ENCODE measurements at regions not wholly inside any gene's neighbourhood (a gene's known extent, or its start where the extent isn't known, plus 50 kb on each side); places are given as distances from the start of the nearest gene placed in this dataset.

- no peak for DNase-seq
Observed at GRCh38 chr4:11342401-11342800, 86.3 kb downstream of the HS3ST1 start.

DNA sequence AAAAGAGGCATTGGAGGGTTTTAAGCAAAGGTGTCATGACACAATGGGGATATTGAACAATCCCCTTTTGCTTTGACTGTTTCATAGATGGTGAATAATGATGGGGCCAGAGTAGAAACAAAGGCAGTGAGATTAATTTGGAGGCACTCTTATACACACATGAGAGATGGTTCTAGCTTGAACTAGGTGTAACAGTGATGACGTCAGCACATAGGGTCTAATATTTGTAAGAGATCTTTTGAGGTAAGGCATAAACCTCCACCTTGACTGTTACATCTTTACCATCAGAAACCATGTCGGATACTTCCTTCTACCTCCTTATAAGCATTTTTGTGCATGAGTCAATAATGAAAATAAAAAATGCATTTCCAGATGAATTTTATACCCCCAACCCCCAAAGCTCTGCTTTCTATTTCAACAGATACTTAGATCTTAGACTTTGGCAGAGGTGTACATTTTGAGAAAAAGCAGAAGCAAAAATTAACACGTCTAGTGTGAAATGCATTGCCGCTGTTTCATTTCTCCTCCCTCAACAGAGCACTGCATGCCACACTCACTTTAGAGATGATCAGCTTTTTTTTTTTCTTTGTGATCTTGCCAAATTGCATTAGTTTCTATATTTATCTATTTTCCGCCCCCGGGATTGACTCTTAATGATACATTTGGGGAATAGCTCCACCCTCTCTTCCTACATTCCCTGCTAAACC, 87.2 kb downstream of the HS3ST1 start:
- no peak for DNase-seq

DNA sequence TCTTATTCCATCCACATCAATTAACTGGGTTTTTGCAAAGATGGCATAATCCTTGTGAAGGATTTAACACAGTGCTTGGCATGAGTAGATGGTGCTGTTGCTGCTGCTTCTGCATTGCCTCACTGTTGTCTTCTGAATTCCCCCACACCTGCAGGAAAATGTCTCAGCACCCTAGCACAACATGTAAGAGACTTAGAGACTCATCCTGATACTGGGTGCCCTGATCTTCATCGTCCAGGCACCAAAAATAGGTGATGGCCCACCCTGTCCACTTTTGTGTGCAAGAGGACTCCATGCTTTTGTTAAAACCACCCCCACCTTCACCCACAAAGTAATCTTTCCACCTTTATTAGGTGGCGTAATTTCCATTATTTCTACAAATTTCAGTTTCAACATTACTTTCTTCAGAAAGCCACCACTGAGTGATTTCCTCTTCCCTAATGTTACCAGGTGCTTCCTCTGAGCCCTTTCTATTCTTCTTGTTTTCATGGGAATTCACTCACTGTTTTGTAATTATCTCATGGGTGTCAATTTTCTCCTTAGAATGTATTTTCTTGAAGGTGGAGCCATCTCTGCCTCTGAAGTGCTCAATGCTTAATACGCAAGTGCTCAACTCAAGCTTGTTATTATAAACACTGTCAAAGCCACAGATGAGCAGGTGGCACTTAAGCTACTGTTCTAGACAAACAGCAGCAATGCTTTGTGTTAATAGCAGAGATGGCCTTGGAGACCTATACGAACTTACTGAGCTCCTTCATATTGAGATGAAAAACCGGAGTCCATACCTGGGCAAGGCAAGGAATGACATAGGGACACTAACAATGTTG, 89.5 kb downstream of the HS3ST1 start:
- no peak for DNase-seq

GRCh38 chr4:11337287-11337686, 91.4 kb downstream of the HS3ST1 start:
- DNase-seq = no peak

DNA sequence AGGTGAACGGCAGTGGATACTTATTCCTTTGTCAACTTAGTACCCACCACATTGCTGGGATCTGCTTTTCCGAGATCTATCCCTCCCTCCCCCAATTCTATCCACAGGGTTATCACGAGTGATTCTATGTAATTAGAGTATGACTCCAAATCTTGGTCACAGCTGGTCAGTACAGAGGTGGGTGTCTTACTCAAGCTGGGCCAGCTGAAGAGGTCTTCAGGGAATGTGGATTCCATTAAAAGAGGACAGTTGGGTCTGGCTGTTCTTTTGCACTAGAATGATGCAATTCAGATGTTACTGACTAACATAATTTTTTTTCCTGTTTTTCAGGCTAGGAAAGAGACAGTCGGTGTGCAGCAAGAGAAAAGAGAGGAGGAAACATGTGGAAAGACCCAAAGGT, 92.3 kb downstream of the HS3ST1 start:
- DNase-seq = no peak

DNA sequence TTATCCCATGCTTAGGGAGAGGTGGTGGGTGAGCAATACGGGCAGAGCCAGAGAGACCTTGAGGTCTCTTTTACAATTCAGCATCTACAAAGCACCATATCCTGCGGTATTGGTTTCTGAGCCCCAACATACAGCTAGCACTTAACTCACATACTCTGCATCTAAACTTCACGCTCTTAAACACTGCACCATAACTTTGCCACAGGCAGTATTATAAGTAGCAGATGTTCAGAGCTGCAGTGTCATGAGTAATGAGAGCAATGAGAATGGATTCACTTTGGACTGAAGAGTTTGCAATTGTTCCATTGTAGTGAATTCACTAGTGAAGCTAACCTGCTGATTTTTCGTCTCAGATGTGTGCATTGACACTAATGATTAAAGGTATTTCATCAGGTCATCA, 93.8 kb downstream of the HS3ST1 start:
- no peak for DNase-seq

DNA sequence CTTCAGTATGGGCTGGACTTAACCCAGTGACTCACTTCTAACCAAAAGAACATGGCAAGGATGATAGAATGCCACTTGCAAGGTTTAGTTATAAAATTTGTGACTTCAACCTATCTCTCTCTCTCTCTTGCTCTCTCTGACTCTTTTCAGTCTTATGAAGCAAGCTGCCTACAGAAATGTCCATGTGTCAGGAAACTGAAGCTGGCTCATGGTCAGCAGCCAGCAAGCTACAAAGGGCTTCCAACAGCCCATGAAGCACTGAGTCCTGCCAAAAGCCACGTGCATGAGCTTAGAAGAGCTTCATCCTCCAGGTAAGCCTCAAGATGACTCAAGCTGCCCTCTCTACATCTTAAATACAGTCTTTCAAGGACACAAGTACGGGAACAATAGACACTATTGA, 100.3 kb downstream of the HS3ST1 start:
- DNase-seq = no peak

DNA sequence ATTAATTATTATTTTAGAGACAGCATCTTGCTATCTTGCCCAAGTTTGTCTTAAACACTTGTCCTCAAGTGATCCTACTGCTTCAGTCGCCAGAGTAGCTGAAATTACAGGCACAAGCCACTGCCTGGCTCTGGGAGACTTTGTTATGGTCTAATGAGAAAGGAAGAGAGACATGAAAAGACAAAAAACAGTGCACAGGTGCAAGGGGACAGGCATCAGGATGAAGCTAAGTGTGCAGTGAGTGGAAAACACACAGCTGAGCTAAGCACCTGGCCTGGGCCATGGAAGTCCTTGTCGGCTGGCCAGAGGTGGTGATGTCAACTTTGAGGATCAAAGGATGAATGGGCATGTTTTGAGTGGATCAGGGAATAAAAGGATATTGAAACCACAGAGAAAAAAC, 102.7 kb downstream of the HS3ST1 start:
- no peak for DNase-seq

DNA sequence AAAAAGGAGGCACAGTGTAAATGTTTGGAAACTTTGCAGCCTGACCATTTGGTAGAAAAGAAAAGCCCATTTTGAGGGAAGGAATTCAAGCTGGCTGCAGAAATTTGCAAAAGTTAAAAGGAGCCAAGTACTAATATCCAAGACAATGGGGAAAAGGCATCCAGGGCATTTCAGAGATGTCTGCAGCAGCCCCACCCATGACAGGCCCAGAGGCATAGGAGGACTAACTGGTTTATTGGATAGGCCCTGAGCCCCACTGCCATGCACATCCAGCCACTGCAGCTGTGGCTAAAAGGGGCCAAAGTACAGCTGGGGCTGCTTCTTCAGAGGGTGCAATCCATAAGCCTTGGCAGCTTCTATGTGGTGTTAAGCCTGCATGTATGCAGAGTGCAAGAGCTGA, 104.9 kb downstream of the HS3ST1 start:
- DNase-seq = no peak

DNA sequence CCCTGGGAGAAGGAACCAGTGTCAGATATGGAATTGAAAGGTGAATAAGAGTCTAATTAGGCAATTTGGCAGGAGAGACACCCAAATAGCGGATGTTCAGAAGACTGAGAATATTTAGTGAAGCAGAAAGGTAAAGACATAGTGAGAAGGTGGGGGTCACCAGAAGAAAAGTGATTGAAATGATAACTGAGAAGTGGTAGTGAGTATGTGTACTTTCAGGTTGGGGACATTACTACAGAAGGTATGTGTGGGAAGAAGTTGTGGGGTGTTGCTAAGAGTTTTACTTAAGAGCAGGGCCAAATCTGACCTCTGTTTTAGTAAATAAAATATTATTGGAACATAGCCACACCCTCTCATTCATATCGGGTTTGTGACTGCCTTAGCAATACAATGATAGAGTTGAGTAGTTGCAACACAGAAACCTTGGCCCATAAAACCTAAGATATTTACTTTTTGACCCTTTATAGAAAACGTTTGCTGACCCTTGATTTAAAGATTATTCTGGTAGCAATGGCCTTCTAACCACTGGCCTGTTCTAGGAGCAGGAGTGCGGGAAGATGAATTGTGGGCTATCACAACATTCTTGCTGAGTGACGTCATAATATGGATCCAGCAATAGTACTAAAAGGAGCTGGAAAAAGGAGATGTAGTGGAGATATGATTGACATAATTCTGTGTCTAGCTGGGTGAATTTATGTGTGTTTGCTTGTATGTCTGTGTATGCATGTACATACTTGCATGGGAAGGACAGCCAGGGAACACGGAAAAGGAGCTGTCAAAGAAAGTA, 115.3 kb downstream of the HS3ST1 start:
- no peak for DNase-seq

GRCh38 chr4:11312389-11312788, 116.3 kb downstream of the HS3ST1 start:
- no peak for DNase-seq

- DNase-seq = no peak
Observed at GRCh38 chr4:11301075-11301660, 127.5 kb downstream of the HS3ST1 start.

- DNase-seq = no peak
Observed at GRCh38 chr4:11299836-11300235, 128.9 kb downstream of the HS3ST1 start.

GRCh38 chr4:11299016-11299415, 129.7 kb downstream of the HS3ST1 start:
- no peak for DNase-seq

DNA sequence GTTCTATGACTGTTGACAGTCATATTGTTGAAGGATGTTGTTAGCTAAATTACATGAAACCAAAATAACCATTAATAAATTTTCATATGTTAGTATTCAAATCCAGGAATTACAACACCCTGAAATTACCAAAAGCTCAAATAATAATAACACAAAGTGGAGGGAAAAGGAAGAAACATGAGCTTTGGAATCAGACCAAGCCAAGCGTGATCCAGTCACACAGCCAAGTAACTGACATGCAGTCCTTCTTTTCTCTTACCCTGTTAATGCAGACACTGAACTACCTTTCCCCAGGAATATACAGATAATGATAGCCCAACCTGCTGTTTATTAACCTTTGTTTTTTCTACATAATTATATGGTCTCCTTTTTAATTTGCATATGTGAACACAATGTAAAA, 130.2 kb downstream of the HS3ST1 start:
- DNase-seq = no peak

- no peak for DNase-seq
Observed at GRCh38 chr4:11297627-11298026, 131.1 kb downstream of the HS3ST1 start.

DNA sequence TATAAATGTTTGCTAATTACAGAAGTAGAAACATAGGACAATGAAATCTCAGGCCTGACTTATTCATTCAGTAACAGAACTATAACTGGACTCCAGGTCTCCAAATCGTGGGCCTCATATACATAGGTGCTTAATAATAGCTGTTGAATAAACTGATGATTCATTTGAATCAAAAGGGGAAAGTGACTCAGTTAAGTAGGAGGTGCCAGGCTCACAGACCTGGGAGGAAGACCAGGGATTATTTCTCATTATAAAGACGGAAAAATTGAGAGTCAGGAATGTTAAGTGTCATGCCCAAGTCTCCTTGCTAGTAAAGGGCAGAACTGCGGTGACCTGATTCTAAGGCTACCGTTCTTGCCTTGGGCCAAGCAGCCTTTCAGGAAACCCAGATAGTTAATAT, 131.5 kb downstream of the HS3ST1 start:
- no peak for DNase-seq

DNA sequence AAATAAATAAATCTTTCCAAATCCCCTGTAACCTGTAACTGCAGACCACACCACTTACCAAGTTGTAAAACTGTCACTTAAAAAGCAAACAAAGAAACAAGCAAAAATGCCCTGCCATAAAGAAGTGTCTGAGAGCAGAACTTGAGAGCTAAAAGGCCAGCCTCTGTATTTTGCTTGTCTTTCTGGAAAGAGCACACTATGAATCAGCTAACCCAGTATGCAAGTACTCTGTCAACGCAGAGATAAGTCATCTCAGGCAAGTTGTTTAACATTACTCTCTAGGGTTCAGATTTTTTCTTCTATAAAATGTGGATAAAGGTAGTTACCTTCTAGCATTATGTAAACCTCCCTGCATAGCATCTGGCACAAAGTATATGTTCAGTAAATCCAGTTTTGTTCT, 134.8 kb downstream of the HS3ST1 start:
- no peak for DNase-seq

- DNase-seq = no peak
Observed at GRCh38 chr4:11287055-11287454, 141.6 kb downstream of the HS3ST1 start.

DNA sequence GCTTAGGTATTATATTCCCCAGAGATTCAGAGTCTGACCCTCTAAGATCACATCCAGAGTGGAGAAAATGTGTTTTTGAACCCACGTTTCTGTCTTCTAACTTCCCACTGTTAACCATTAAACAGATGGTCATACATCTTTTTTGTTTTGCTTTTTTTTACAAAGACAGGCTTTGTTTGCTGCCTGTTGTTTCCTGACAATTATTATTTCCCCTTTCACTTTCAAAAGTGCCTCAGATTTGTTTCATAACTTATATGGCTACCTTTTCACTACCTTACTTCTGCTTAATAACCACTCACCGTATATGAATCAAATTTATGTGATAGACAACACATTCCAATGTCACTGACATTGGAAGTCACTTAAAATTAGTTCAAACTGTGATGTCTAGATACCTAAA, 142.2 kb downstream of the HS3ST1 start:
- DNase-seq = no peak

DNA sequence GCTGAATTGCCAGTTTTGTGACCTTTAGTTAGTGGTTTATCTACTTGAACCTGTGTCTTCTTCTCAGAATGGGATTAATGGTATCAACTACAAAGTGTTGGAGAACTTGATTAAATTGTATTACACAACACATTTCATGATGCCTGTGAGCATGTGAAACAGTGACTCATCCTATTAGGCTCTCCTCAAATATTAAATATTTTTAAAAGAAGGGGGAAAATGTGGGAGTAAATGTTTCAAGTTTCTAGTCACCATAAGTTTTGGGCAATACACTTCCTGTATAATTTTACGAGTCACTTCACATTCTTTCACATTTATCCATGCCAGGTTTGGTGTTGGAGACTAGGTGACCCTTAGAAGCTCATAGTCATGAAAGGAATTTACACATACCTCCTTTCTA, 147.0 kb downstream of the HS3ST1 start:
- DNase-seq = no peak

DNA sequence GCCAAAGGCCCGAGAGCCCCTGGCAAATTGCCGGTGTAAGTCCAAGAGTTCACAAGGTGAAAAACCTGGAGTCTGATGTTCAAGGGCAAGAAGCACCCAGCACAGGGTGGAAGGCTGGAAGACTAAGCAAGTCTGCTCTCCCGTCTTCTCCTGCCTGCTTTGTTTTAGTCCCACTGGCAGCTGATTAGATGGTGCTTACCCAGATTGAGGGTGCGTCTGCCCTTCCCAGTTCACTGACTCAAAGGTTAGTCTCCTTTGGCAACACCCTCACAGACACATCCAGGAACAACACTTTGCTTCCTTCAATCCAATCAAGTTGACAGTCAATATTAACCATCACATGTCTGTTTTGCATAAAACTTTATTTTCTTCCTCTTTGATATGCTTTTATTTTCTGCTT, 157.4 kb downstream of the HS3ST1 start:
- no peak for DNase-seq

- no peak for DNase-seq
Observed at GRCh38 chr4:11268149-11268548, 160.5 kb downstream of the HS3ST1 start.
